ENCODE measurements at regions not wholly inside any gene's neighbourhood (a gene's known extent, or its start where the extent isn't known, plus 50 kb on each side); places are given as distances from the start of the nearest gene placed in this dataset.

DNA sequence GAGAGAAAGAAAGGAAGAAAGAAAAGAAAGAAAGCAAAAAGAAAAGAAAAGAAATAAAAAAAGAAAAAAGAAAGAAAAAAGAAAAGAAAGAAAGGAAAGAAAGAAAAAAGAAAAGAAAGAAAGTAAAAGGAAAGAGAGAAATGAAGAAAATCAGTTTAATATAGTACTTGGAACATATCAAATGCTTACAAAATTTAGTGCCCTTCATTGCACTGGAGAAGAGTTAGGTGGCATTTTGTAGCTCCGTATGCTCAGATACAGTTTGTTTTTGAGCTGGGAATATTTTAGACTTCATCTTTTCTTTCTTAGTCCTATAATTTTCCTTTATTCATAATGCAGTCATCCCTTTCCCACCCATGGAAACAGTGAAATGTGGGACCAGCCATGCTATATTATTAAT lies 56.2 kb upstream of the APP start:
- no peaks in the 10 kb centered on the region for H3K4me1 ChIP-seq (ENCODE audit: control insufficient read depth in 3 of 3, insufficient read depth in 2 of 3, low read depth in 1 of 3, low read length in 2 of 3)
- no peak for FAIRE-seq

DNA sequence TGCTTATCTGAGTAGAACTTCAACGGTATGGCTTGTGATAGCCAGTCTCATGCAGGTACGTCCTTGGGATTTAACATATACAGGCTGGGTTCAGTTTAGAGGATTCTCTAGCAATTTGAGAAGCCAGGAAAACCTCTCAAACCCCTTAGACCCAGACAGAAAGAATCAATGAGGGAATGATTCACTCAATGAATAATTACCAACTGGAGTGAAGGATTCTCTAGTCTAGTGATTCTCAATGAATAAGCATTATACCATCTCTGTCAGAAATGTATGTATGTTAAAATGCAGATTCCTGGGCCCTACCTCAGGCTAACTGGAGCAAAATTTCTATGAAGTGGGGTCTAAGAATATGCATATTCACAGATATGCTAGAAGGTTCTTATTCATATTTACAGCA lies 54.5 kb upstream of the APP start:
- Histone ChIP-seq H3K4me1 (ENCODE audit: control insufficient read depth in 3 of 3, insufficient read depth in 2 of 3, low read depth in 1 of 3, low read length in 2 of 3) (no peaks in the 10 kb centered on the region), H3K27ac (ENCODE audit: low read depth in 1 of 3, low read length in 2 of 3) (no peak overlapping the region), H3K9me3 (ENCODE audit: control insufficient read depth in 2 of 2, insufficient read depth in 1 of 2, low read depth in 1 of 2, low read length in 1 of 2) (no peaks in the 10 kb centered on the region), H3K4me3 (ENCODE audit: low read depth in 1 of 3, low read length in 3 of 3) (no peak overlapping the region), H3K27me3 (ENCODE audit: control insufficient read depth in 3 of 3, insufficient read depth in 3 of 3, low read length in 3 of 3) (no peaks in the 10 kb centered on the region), H3K36me3 (ENCODE audit: control insufficient read depth in 3 of 3, insufficient read depth in 2 of 3, low read depth in 1 of 3, low read length in 3 of 3) (no peaks in the 10 kb centered on the region)
- FAIRE-seq = no peak
- no peak for DNase-seq
- 83 to 89% (median 84%) methylated on average over 2 of the region's 2 CpGs for WGBS, 3 donors

More for the DNA sequence above, 56.2 kb upstream of the APP start:
- Histone ChIP-seq H3K4me3 (ENCODE audit: low read depth in 1 of 3, low read length in 3 of 3) (no peak overlapping the region), H3K36me3 (ENCODE audit: control insufficient read depth in 3 of 3, insufficient read depth in 2 of 3, low read depth in 1 of 3, low read length in 3 of 3) (no peaks in the 10 kb centered on the region), H3K27me3 (ENCODE audit: control insufficient read depth in 3 of 3, insufficient read depth in 3 of 3, low read length in 3 of 3) (no peaks in the 10 kb centered on the region), H3K27ac (ENCODE audit: low read depth in 1 of 3, low read length in 2 of 3) (no peak overlapping the region), H3K9me3 (ENCODE audit: control insufficient read depth in 2 of 2, insufficient read depth in 1 of 2, low read depth in 1 of 2, low read length in 1 of 2) (no peaks in the 10 kb centered on the region)
- WGBS, 3 donors = 89 to 93% (median 93%) methylated on average over 1 of the region's 1 CpG
- no peak for DNase-seq

DNA sequence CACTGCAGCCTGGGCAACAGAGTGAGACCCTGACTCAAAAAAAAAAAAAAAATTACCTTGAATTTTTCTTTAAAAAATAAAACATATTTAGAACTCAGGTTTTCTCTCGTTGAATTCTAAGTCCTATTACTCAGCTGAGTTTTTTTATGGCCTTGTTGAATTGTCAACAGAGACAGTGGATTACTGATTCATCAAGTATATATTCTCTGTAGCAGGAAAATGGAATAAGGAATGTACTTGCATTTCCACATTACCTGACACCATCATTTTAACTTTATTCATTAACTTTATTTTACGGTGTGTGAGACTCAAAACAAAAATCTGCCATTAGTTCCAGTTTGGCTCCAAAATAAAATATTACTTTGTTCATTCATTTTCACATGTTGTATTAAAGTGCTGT lies 53.8 kb upstream of the APP start:
- no peak for DNase-seq
- Histone ChIP-seq H3K27ac (ENCODE audit: low read depth in 1 of 3, low read length in 2 of 3) (no peak overlapping the region), H3K4me3 (ENCODE audit: low read depth in 1 of 3, low read length in 3 of 3) (no peak overlapping the region), H3K9me3 (ENCODE audit: control insufficient read depth in 2 of 2, insufficient read depth in 1 of 2, low read depth in 1 of 2, low read length in 1 of 2) (no peaks in the 10 kb centered on the region), H3K36me3 (ENCODE audit: control insufficient read depth in 3 of 3, insufficient read depth in 2 of 3, low read depth in 1 of 3, low read length in 3 of 3) (no peaks in the 10 kb centered on the region), H3K27me3 (ENCODE audit: control insufficient read depth in 3 of 3, insufficient read depth in 3 of 3, low read length in 3 of 3) (no peaks in the 10 kb centered on the region), H3K4me1 (ENCODE audit: control insufficient read depth in 3 of 3, insufficient read depth in 2 of 3, low read depth in 1 of 3, low read length in 2 of 3) (no peaks in the 10 kb centered on the region)
- FAIRE-seq = no peak
- WGBS, 3 donors = 58 to 82% (median 80%) methylated on average over 2 of the region's 2 CpGs
